A673 (cell line): ENCODE measurements at regions not wholly inside any gene's neighbourhood (a gene's known extent, or its start where the extent isn't known, plus 50 kb on each side); places are given as distances from the start of the nearest gene placed in this dataset.

Source experiments
- BruUV-seq: library from RNA; stranded (reverse); fragments of 400-500 nt; replicated peaks from 2 replicates; lab custom pipeline; 2021; lab: Mats Ljungman, UMichigan
- CTCF ChIA-PET: fragments of 300-600 bp; sonication (Branson Sonifier 250); formaldehyde crosslinking; loops from one replicate; lab custom pipeline; 2022; ENCODE audit warnings: antibody characterized with exemption; lab: Charles Lee
- POLR2A ChIA-PET: fragments of 300-600 bp; sonication (Branson Sonifier 250); formaldehyde crosslinking; loops from one replicate; lab custom pipeline; 2022; ENCODE audit warnings: antibody characterized with exemption; ENCODE audit not compliant: low non-redundant PET; lab: Charles Lee
- DNase-seq: peaks from one replicate; pipeline ENCODE4 v3.0.0-alpha.2; 2015; ENCODE audit warnings: low spot score
- H3K27ac ChIP-seq: fragments of 200-600 bp; sonication (generic); 2 replicates; pipeline ENCODE4 v1.5.1; 2016; ENCODE audit warnings: mixed run types, low read depth, mild to moderate bottlenecking, mixed read lengths, antibody characterized with exemption, low read length; ENCODE audit not compliant: poor library complexity, severe bottlenecking
- H3K27me3 ChIP-seq: fragments of 200-600 bp; sonication (generic); replicated peaks from 2 replicates; pipeline ENCODE4 v1.6.1; 2017; ENCODE audit warnings: mixed run types, low read depth, mild to moderate bottlenecking, mixed read lengths, antibody characterized with exemption, low read length; ENCODE audit not compliant: insufficient read depth, poor library complexity
- H3K36me3 ChIP-seq: fragments of 200-600 bp; sonication (generic); 2 replicates; pipeline ENCODE4 v1.6.1; 2016; ENCODE audit warnings: mixed run types, mild to moderate bottlenecking, mixed read lengths, antibody characterized with exemption, low read length; ENCODE audit not compliant: insufficient read depth, poor library complexity, severe bottlenecking
- H3K4me1 ChIP-seq: fragments of 200-600 bp; sonication (generic); 2 replicates; pipeline ENCODE4 v1.6.1; 2017; ENCODE audit warnings: mixed run types, mild to moderate bottlenecking, mixed read lengths, antibody characterized with exemption, low read length; ENCODE audit not compliant: insufficient read depth, poor library complexity, severe bottlenecking
- H3K4me3 ChIP-seq: fragments of 200-600 bp; sonication (generic); 2 replicates; pipeline ENCODE4 v1.5.1; 2016; ENCODE audit warnings: low read depth, mixed run types, mild to moderate bottlenecking, mixed read lengths, low read length; ENCODE audit not compliant: poor library complexity, severe bottlenecking
- H3K9me3 ChIP-seq: fragments of 200-600 bp; sonication (generic); 2 replicates; pipeline ENCODE4 v1.6.1; 2016; ENCODE audit warnings: mixed run types, low read depth, mild to moderate bottlenecking, mixed read lengths, antibody characterized with exemption, low read length; ENCODE audit not compliant: poor library complexity, severe bottlenecking
- CTCF ChIP-seq: fragments of 300-800, 200-600 bp; sonication (generic); conservative IDR thresholded peaks from 2 replicates; pipeline ENCODE4 v1.5.1; 2017; ENCODE audit warnings: low read depth, mild to moderate bottlenecking, antibody characterized with exemption, low read length, moderate library complexity, mixed read lengths
- EZH2 ChIP-seq: fragments of 200-600 bp; sonication (generic); IDR thresholded peaks from 2 replicates; pipeline ENCODE4 v1.6.1; 2017; ENCODE audit warnings: borderline replicate concordance, low read depth, mild to moderate bottlenecking, mixed read lengths, antibody characterized with exemption, low read length; ENCODE audit not compliant: poor library complexity, severe bottlenecking
- intact Hi-C: fragments of 100-400 bp; cut with micrococcal nuclease; formaldehyde crosslinking; loops from one replicate; pipeline ENCODE4 v1.10.0; 2022; ENCODE audit not compliant: unreplicated experiment

- no peak overlapping the region for H3K27ac ChIP-seq
- no peaks in the 10 kb centered on the region for H3K36me3 ChIP-seq
- intact Hi-C loops: no loop called here
- peaks cover 26% of the 10 kb centered on the region for H3K27me3 ChIP-seq
- H3K4me3 ChIP-seq: no peak overlapping the region
- no peaks in the 10 kb centered on the region for H3K9me3 ChIP-seq
- no TSS peak for BruUV-seq
- DNase-seq: no peak
- H3K4me1 ChIP-seq: no peaks in the 10 kb centered on the region
- TF ChIP-seq CTCF: no peak
- TF ChIP-seq EZH2: no peak
- ChIA-PET CTCF (no interaction called here), POLR2A (no interaction called here)
Observed at GRCh38 chr7:47143339-47143738, 438.6 kb downstream of the TNS3 start.

- no peak overlapping the region for H3K27ac ChIP-seq
- no peak for DNase-seq
- intact Hi-C loops: no loop called here
- H3K36me3 ChIP-seq: no peaks in the 10 kb centered on the region
- no TSS peak for BruUV-seq
- H3K27me3 ChIP-seq: peaks cover 28% of the 10 kb centered on the region
- CTCF ChIA-PET: no interaction called here
- H3K4me3 ChIP-seq: no peak overlapping the region
- POLR2A ChIA-PET: no interaction called here
- H3K4me1 ChIP-seq: no peaks in the 10 kb centered on the region
- no peak for TF ChIP-seq CTCF
- TF ChIP-seq EZH2: no peak
- no peaks in the 10 kb centered on the region for H3K9me3 ChIP-seq
Observed at GRCh38 chr7:47142867-47143175, 439.1 kb downstream of the TNS3 start.

GRCh38 chr7:47142169-47142866 is 439.6 kb downstream of the TNS3 start:
- H3K27ac ChIP-seq: no peak overlapping the region
- no TSS peak for BruUV-seq
- POLR2A ChIA-PET: no interaction called here
- no peak for DNase-seq
- TF ChIP-seq EZH2: no peak
- no peak for TF ChIP-seq CTCF
- intact Hi-C loops: no loop called here
- no peaks in the 10 kb centered on the region for H3K9me3 ChIP-seq
- CTCF ChIA-PET: no interaction called here
- H3K4me3 ChIP-seq: no peak overlapping the region
- no peaks in the 10 kb centered on the region for H3K4me1 ChIP-seq
- H3K36me3 ChIP-seq: no peaks in the 10 kb centered on the region
- H3K27me3 ChIP-seq: peaks cover 27% of the 10 kb centered on the region
